C4-2B (cell line): ENCODE measurements at regions not wholly inside any gene's neighbourhood (a gene's known extent, or its start where the extent isn't known, plus 50 kb on each side); places are given as distances from the start of the nearest gene placed in this dataset.
"Not testable (repeated sequence)": the region's sequence is repeated elsewhere in the genome, so short reads cannot be mapped to it uniquely, and the experiment has no call there.

Experiments
- H3K27ac ChIP-seq: fragments of 450-650 bp; 2 replicates; pipeline ENCODE4 v1.5.1; 2017
- ZFX ChIP-seq: fragments of 450-650 bp; IDR thresholded peaks from 2 replicates; pipeline ENCODE4 v1.6.1; 2017
- TF ChIP-seq, protein P1 (sequence below): fragments of 450-650 bp; conservative IDR thresholded peaks from 2 replicates; pipeline ENCODE4 v1.5.1; 2017; ENCODE audit warnings: mild to moderate bottlenecking

GRCh38 chr5:63118221-63118620 is 539.6 kb downstream of the LRRC70 start:
- TF ChIP-seq ZFX = no peak
- TF ChIP-seq, protein P1, sequence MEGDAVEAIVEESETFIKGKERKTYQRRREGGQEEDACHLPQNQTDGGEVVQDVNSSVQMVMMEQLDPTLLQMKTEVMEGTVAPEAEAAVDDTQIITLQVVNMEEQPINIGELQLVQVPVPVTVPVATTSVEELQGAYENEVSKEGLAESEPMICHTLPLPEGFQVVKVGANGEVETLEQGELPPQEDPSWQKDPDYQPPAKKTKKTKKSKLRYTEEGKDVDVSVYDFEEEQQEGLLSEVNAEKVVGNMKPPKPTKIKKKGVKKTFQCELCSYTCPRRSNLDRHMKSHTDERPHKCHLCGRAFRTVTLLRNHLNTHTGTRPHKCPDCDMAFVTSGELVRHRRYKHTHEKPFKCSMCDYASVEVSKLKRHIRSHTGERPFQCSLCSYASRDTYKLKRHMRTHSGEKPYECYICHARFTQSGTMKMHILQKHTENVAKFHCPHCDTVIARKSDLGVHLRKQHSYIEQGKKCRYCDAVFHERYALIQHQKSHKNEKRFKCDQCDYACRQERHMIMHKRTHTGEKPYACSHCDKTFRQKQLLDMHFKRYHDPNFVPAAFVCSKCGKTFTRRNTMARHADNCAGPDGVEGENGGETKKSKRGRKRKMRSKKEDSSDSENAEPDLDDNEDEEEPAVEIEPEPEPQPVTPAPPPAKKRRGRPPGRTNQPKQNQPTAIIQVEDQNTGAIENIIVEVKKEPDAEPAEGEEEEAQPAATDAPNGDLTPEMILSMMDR = no peak
- no peak overlapping the region for H3K27ac ChIP-seq

DNA sequence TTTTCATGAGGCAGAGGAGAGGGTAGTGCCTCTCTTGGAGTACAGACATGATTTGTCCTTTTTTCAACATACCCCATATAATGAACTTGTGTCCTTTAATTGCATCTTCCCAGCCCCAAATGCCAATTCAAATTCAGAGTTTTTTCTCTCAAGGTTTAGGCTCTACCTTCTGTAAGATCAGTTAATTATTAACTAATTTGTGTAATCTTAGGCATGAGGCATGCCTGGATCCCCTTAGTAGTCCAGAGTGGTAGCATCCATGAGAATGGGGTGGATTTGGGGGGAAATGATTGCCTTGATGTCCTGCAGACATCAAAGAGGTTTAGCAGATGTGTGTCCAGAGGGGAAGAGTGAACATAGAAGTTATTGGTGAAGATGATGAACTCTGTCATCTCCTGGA is 533.3 kb downstream of the LRRC70 start:
- no peak overlapping the region for H3K27ac ChIP-seq
- no peak for TF ChIP-seq ZFX
- TF ChIP-seq, protein P1 = no peak

DNA sequence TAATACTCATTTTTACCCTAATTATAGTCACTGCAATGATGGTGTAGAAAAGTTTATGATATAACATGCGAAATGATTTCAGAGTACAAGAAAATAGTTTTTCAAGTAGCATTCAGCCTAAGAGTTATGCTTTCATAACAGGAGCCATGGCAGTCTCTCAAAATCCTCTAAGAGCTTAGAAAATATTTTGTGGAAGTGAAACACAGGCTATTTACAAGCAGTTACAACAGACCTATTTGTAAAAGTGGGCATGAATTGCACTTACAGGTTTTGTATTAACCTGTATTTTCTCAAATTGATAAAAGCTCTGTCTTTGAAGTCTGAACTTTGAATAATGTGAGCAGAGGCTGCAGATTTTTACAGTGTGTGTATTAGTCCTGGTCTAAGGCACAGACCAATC is 523.3 kb downstream of the LRRC70 start:
- no peak overlapping the region for H3K27ac ChIP-seq
- TF ChIP-seq ZFX = no peak
- TF ChIP-seq, protein P1 = no peak

- no peak overlapping the region for H3K27ac ChIP-seq
- no peak for TF ChIP-seq ZFX
- TF ChIP-seq, protein P1 = no peak
These were observed 518.7 kb downstream of the LRRC70 start for GRCh38 chr5:63097286-63097685.

DNA sequence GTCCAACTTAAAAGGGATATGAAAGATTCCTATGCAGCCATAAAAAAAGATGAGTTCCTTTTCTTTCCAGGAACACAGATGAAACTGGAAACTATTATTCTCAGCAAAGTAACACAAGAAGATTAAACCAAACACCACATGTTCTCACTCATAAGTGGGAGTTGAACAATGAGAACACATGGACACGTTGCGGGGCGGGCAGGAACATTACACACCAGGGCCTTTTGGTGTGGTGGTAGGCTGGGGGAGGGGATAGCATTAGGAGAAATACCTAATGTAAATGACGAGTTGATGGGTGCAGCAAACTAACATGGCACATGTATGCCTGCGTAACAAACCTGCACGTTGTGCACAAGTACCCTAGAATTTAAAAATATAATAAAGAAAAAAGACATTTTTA is 516.1 kb downstream of the LRRC70 start:
- no peak overlapping the region for H3K27ac ChIP-seq
- no peak for TF ChIP-seq ZFX
- TF ChIP-seq, protein P1 = no peak

- no peak overlapping the region for H3K27ac ChIP-seq
- TF ChIP-seq ZFX = no peak
- TF ChIP-seq, protein P1 = no peak
These were observed 510.5 kb downstream of the LRRC70 start for GRCh38 chr5:63089147-63089546.

- TF ChIP-seq, protein P1 = no peak
- no peak for TF ChIP-seq ZFX
- H3K27ac ChIP-seq = no peak overlapping the region
These were observed 506.9 kb downstream of the LRRC70 start for GRCh38 chr5:63085561-63085960.

DNA sequence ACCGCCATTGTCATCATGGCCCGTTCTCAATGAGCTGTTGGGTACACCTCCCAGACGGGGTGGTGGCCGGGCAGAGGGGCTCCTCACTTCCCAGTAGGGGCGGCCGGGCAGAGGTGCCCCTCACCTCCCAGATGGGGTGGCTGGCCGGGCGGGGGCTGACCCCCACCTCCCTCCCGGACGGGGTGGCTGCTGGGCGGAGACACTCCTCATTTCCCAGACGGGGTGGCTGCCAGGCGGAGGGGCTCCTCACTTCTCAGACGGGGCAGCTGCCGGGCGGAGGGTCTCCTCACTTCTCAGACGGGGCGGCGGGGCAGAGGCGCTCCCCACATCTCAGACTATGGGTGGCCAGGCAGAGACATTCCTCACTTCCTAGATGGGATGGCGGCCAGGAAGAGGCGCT is 505.1 kb downstream of the LRRC70 start:
- not testable (repeated sequence) for H3K27ac ChIP-seq
